A673 (cell line): ENCODE measurements at regions not wholly inside any gene's neighbourhood (a gene's known extent, or its start where the extent isn't known, plus 50 kb on each side); places are given as distances from the start of the nearest gene placed in this dataset.

ENCODE experiments used
- BruUV-seq: library from RNA; stranded (reverse); fragments of 400-500 nt; replicated peaks from 2 replicates; lab custom pipeline; 2021; lab: Mats Ljungman, UMichigan
- CTCF ChIA-PET: fragments of 300-600 bp; sonication (Branson Sonifier 250); formaldehyde crosslinking; loops from one replicate; lab custom pipeline; 2022; ENCODE audit warnings: antibody characterized with exemption; lab: Charles Lee
- POLR2A ChIA-PET: fragments of 300-600 bp; sonication (Branson Sonifier 250); formaldehyde crosslinking; loops from one replicate; lab custom pipeline; 2022; ENCODE audit warnings: antibody characterized with exemption; ENCODE audit not compliant: low non-redundant PET; lab: Charles Lee
- DNase-seq: peaks from one replicate; pipeline ENCODE4 v3.0.0-alpha.2; 2015; ENCODE audit warnings: low spot score
- H3K27ac ChIP-seq: fragments of 200-600 bp; sonication (generic); 2 replicates; pipeline ENCODE4 v1.5.1; 2016; ENCODE audit warnings: mixed run types, low read depth, mild to moderate bottlenecking, mixed read lengths, antibody characterized with exemption, low read length; ENCODE audit not compliant: poor library complexity, severe bottlenecking
- H3K27me3 ChIP-seq: fragments of 200-600 bp; sonication (generic); replicated peaks from 2 replicates; pipeline ENCODE4 v1.6.1; 2017; ENCODE audit warnings: mixed run types, low read depth, mild to moderate bottlenecking, mixed read lengths, antibody characterized with exemption, low read length; ENCODE audit not compliant: insufficient read depth, poor library complexity
- H3K36me3 ChIP-seq: fragments of 200-600 bp; sonication (generic); 2 replicates; pipeline ENCODE4 v1.6.1; 2016; ENCODE audit warnings: mixed run types, mild to moderate bottlenecking, mixed read lengths, antibody characterized with exemption, low read length; ENCODE audit not compliant: insufficient read depth, poor library complexity, severe bottlenecking
- H3K4me1 ChIP-seq: fragments of 200-600 bp; sonication (generic); 2 replicates; pipeline ENCODE4 v1.6.1; 2017; ENCODE audit warnings: mixed run types, mild to moderate bottlenecking, mixed read lengths, antibody characterized with exemption, low read length; ENCODE audit not compliant: insufficient read depth, poor library complexity, severe bottlenecking
- H3K4me3 ChIP-seq: fragments of 200-600 bp; sonication (generic); 2 replicates; pipeline ENCODE4 v1.5.1; 2016; ENCODE audit warnings: low read depth, mixed run types, mild to moderate bottlenecking, mixed read lengths, low read length; ENCODE audit not compliant: poor library complexity, severe bottlenecking
- H3K9me3 ChIP-seq: fragments of 200-600 bp; sonication (generic); 2 replicates; pipeline ENCODE4 v1.6.1; 2016; ENCODE audit warnings: mixed run types, low read depth, mild to moderate bottlenecking, mixed read lengths, antibody characterized with exemption, low read length; ENCODE audit not compliant: poor library complexity, severe bottlenecking
- EZH2 ChIP-seq: fragments of 200-600 bp; sonication (generic); IDR thresholded peaks from 2 replicates; pipeline ENCODE4 v1.6.1; 2017; ENCODE audit warnings: borderline replicate concordance, low read depth, mild to moderate bottlenecking, mixed read lengths, antibody characterized with exemption, low read length; ENCODE audit not compliant: poor library complexity, severe bottlenecking
- intact Hi-C: fragments of 100-400 bp; cut with micrococcal nuclease; formaldehyde crosslinking; loops from one replicate; pipeline ENCODE4 v1.10.0; 2022; ENCODE audit not compliant: unreplicated experiment
- TF ChIP-seq, protein P1 (sequence below): fragments of 300-800, 200-600 bp; sonication (generic); conservative IDR thresholded peaks from 2 replicates; pipeline ENCODE4 v1.5.1; 2017; ENCODE audit warnings: low read depth, mild to moderate bottlenecking, antibody characterized with exemption, low read length, moderate library complexity, mixed read lengths

DNA sequence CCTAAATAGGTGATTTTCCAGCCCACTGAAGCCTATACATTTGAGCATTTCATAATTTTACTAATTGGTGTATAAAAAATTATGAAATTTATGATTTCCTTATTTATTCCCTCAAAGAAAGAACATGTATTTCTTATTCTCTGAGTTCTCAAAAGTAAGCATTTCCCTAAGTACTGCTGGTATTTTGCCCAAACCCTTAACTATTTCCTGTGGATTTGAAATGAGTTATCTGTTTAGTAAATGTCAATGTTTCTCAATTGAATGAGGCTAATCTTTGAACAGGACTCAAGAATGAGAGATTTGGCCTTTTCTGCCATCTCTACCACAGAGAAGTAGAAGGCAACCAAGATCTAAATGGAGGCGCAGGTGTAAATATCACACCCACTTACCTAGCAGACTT is 751.7 kb downstream of the TLE1 start:
- DNase-seq = peak; percentile 80
- CTCF ChIA-PET = no interaction called here
- Histone ChIP-seq H3K4me3 (no peak overlapping the region), H3K36me3 (no peaks in the 10 kb centered on the region), H3K9me3 (no peaks in the 10 kb centered on the region), H3K27me3 (peaks cover 25% of the 10 kb centered on the region), H3K4me1 (peaks cover 3% of the 10 kb centered on the region), H3K27ac (no peak overlapping the region)
- POLR2A ChIA-PET = no interaction called here
- TF ChIP-seq, protein P1, sequence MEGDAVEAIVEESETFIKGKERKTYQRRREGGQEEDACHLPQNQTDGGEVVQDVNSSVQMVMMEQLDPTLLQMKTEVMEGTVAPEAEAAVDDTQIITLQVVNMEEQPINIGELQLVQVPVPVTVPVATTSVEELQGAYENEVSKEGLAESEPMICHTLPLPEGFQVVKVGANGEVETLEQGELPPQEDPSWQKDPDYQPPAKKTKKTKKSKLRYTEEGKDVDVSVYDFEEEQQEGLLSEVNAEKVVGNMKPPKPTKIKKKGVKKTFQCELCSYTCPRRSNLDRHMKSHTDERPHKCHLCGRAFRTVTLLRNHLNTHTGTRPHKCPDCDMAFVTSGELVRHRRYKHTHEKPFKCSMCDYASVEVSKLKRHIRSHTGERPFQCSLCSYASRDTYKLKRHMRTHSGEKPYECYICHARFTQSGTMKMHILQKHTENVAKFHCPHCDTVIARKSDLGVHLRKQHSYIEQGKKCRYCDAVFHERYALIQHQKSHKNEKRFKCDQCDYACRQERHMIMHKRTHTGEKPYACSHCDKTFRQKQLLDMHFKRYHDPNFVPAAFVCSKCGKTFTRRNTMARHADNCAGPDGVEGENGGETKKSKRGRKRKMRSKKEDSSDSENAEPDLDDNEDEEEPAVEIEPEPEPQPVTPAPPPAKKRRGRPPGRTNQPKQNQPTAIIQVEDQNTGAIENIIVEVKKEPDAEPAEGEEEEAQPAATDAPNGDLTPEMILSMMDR = no peak
- no peak for TF ChIP-seq EZH2
- BruUV-seq = no TSS peak
- intact Hi-C loops = no loop called here

DNA sequence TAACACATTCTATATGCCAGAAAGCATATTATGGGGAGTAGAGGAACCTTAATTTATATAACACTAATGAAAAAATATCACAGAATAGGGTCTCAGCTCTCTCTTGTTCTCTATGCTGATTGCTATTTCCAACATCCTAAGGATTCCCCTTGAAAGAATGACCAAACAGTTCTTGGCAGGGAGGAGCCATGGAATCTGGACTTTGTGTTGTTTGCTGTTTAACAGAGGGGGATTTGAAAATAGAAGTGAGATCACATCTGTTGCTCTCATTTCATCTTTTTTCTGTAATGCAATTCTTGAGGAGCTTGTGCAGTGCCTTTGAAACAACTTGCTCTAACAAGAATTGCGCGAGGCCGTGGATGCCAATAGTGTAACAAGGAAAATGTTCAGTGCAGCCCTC is 755.3 kb downstream of the TLE1 start:
- intact Hi-C loops = loop anchor here (5.0 kb wide), 1 partner anchor 137 kb away; no protein-coding TSS in a partner anchor
- no peak for TF ChIP-seq EZH2
- TF ChIP-seq, protein P1 = no peak

DNA sequence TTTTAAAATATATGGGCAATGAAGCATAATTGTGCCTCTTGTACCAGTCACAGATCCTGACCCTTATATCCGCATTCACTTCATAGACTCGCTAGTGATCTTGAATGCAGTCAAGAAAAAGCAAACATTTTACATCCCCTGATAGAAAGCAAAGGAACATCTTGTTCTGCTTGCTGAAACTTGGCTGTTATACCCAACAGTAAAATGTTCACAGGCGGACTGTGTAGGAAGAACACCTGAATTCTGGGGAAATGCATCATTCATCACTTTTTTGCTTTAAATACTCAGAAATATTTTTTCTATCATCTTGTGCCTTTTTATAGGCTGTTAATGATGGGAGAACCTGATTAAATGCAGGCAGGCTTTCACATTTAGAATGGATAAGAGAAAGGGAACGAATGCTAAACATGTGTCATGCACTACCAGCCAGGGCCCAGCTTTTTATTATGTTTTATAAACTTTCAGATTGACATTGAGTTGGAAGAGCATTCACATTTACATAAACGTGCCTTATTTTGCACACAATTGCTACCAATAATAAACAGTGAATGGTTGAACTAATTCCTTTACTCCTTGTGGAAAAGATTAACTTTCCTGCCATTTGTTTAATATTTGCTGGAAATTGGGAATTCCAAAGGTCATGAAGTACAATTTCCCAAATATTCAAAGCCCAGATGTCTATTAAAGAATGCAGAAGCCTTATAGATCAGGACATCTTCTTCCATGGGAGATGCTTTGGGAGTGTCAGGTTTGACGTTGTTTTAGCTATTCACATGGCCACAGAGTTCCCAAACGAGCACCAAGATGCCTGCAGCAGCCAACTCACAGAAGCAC is 756.2 kb downstream of the TLE1 start:
- no peak for DNase-seq
- Histone ChIP-seq H3K9me3 (no peaks in the 10 kb centered on the region), H3K27ac (no peak overlapping the region), H3K4me1 (peaks cover 3% of the 10 kb centered on the region), H3K36me3 (no peaks in the 10 kb centered on the region), H3K4me3 (no peak overlapping the region), H3K27me3 (peaks cover 3% of the 10 kb centered on the region)
- TF ChIP-seq, protein P1 = no peak
- TF ChIP-seq EZH2 = no peak
- ChIA-PET POLR2A (no interaction called here), CTCF (no interaction called here)
- no TSS peak for BruUV-seq
- intact Hi-C loops = loop anchor here (5.0 kb wide), 1 partner anchor 136 kb away; no protein-coding TSS in a partner anchor

More for the DNA sequence above, 755.3 kb downstream of the TLE1 start:
- Histone ChIP-seq H3K27me3 (peaks cover 11% of the 10 kb centered on the region), H3K4me3 (no peak overlapping the region), H3K9me3 (no peaks in the 10 kb centered on the region), H3K4me1 (peaks cover 3% of the 10 kb centered on the region), H3K27ac (no peak overlapping the region), H3K36me3 (no peaks in the 10 kb centered on the region)
- no peak for DNase-seq
- no TSS peak for BruUV-seq
- POLR2A ChIA-PET = no interaction called here
- CTCF ChIA-PET = no interaction called here
